Activated CD4-positive, alpha-beta memory T cell treated with anti-CD3 and anti-CD28 coated beads for 36 hours (primary cell): ENCODE measurements at regions not wholly inside any gene's neighbourhood (a gene's known extent, or its start where the extent isn't known, plus 50 kb on each side); places are given as distances from the start of the nearest gene placed in this dataset.

ENCODE experiments used
- CTCF ChIA-PET: fragments of 350-600 bp; sonication (Branson Sonifier 250); formaldehyde crosslinking; loops from one replicate; lab custom pipeline; 2021; ENCODE audit warnings: antibody characterized with exemption, inconsistent platforms; lab: Charles Lee
- POLR2A ChIA-PET: fragments of 350-600 bp; sonication (Branson Sonifier 250); formaldehyde crosslinking; loops from one replicate; lab custom pipeline; 2021; ENCODE audit warnings: antibody characterized with exemption; lab: Charles Lee
- DNase-seq: peaks from one replicate; pipeline ENCODE4 v3.0.0-alpha.2; 2020
- H3K27ac Mint-ChIP-seq: one replicate; pipeline ENCODE4 v1.8.0; 2021; ENCODE audit warnings: mixed read lengths
- H3K27me3 Mint-ChIP-seq: one replicate; pipeline ENCODE4 v1.8.0; 2021; ENCODE audit warnings: mixed read lengths
- H3K36me3 Mint-ChIP-seq: one replicate; pipeline ENCODE4 v1.8.0; 2021; ENCODE audit warnings: mixed read lengths
- H3K4me1 Mint-ChIP-seq: one replicate; pipeline ENCODE4 v1.8.0; 2021; ENCODE audit warnings: low read depth, mixed read lengths
- H3K4me3 Mint-ChIP-seq: one replicate; pipeline ENCODE4 v1.8.0; 2021; ENCODE audit warnings: mild to moderate bottlenecking, mixed read lengths
- H3K9me3 Mint-ChIP-seq: one replicate; pipeline ENCODE4 v1.8.0; 2021; ENCODE audit warnings: mixed read lengths
- intact Hi-C: fragments of 100-400 bp; cut with micrococcal nuclease; formaldehyde crosslinking; loops from one replicate; pipeline ENCODE4 v1.15.1; 2023

- Mint-ChIP-seq H3K4me1 (no peaks in the 10 kb centered on the region), H3K9me3 (peaks cover 4% of the 10 kb centered on the region), H3K36me3 (no peaks in the 10 kb centered on the region), H3K4me3 (no peak overlapping the region), H3K27ac (no peak overlapping the region), H3K27me3 (no peaks in the 10 kb centered on the region)
- DNase-seq, result no peak
- intact Hi-C loops, result no loop called here
- ChIA-PET POLR2A (no interaction called here), CTCF (no interaction called here)
Observed at GRCh38 chr4:182113779-182114178, 129.4 kb upstream of the TENM3 start.

GRCh38 chr4:182124359-182124758 lies 118.8 kb upstream of the TENM3 start:
- POLR2A ChIA-PET, result no interaction called here

GRCh38 chr4:182126096-182126495 lies 117.1 kb upstream of the TENM3 start:
- no peaks in the 10 kb centered on the region for H3K36me3 Mint-ChIP-seq
- no peak overlapping the region for H3K4me3 Mint-ChIP-seq
- peaks cover 19% of the 10 kb centered on the region for H3K9me3 Mint-ChIP-seq
- H3K27me3 Mint-ChIP-seq, result no peaks in the 10 kb centered on the region
- intact Hi-C loops, result no loop called here
- no peaks in the 10 kb centered on the region for H3K4me1 Mint-ChIP-seq
- H3K27ac Mint-ChIP-seq, result no peak overlapping the region
- CTCF ChIA-PET, result no interaction called here
- POLR2A ChIA-PET, result no interaction called here
- DNase-seq, result no peak

More at GRCh38 chr4:182124359-182124758, 118.8 kb upstream of the TENM3 start:
- no peak for DNase-seq
- intact Hi-C loops, result no loop called here
- H3K27ac Mint-ChIP-seq, result no peak overlapping the region
- no peak overlapping the region for H3K4me3 Mint-ChIP-seq
- H3K36me3 Mint-ChIP-seq, result no peaks in the 10 kb centered on the region
- H3K4me1 Mint-ChIP-seq, result no peaks in the 10 kb centered on the region
- no peaks in the 10 kb centered on the region for H3K27me3 Mint-ChIP-seq
- CTCF ChIA-PET, result no interaction called here
- H3K9me3 Mint-ChIP-seq, result peaks cover 22% of the 10 kb centered on the region

- CTCF ChIA-PET, result no interaction called here
- no peak overlapping the region for H3K4me3 Mint-ChIP-seq
- intact Hi-C loops, result no loop called here
- no peak overlapping the region for H3K27ac Mint-ChIP-seq
- no peak for DNase-seq
- H3K27me3 Mint-ChIP-seq, result no peaks in the 10 kb centered on the region
- H3K9me3 Mint-ChIP-seq, result peaks cover 19% of the 10 kb centered on the region
- no peaks in the 10 kb centered on the region for H3K36me3 Mint-ChIP-seq
- H3K4me1 Mint-ChIP-seq, result no peaks in the 10 kb centered on the region
- POLR2A ChIA-PET, result no interaction called here
Observed at GRCh38 chr4:182126603-182127002, 116.6 kb upstream of the TENM3 start.

GRCh38 chr4:182133033-182133432 lies 110.2 kb upstream of the TENM3 start:
- H3K36me3 Mint-ChIP-seq, result no peaks in the 10 kb centered on the region
- ChIA-PET CTCF (no interaction called here), POLR2A (no interaction called here)
- intact Hi-C loops, result no loop called here
- no peak overlapping the region for H3K27ac Mint-ChIP-seq
- no peaks in the 10 kb centered on the region for H3K4me1 Mint-ChIP-seq
- H3K27me3 Mint-ChIP-seq, result peaks cover 6% of the 10 kb centered on the region
- H3K4me3 Mint-ChIP-seq, result no peak overlapping the region
- no peaks in the 10 kb centered on the region for H3K9me3 Mint-ChIP-seq
- no peak for DNase-seq

GRCh38 chr4:182134261-182134660 lies 108.9 kb upstream of the TENM3 start:
- Mint-ChIP-seq H3K9me3 (no peaks in the 10 kb centered on the region), H3K4me1 (no peaks in the 10 kb centered on the region), H3K27ac (no peak overlapping the region), H3K4me3 (no peak overlapping the region), H3K27me3 (peaks cover 10% of the 10 kb centered on the region), H3K36me3 (no peaks in the 10 kb centered on the region)
- POLR2A ChIA-PET, result no interaction called here
- no peak for DNase-seq
- CTCF ChIA-PET, result no interaction called here
- intact Hi-C loops, result no loop called here

- POLR2A ChIA-PET, result no interaction called here
- H3K36me3 Mint-ChIP-seq, result no peaks in the 10 kb centered on the region
- H3K4me1 Mint-ChIP-seq, result no peaks in the 10 kb centered on the region
- H3K9me3 Mint-ChIP-seq, result no peaks in the 10 kb centered on the region
- no peak overlapping the region for H3K27ac Mint-ChIP-seq
- DNase-seq, result no peak
- peaks cover 23% of the 10 kb centered on the region for H3K27me3 Mint-ChIP-seq
- intact Hi-C loops, result no loop called here
- no peak overlapping the region for H3K4me3 Mint-ChIP-seq
- CTCF ChIA-PET, result no interaction called here
Observed at GRCh38 chr4:182136201-182136600, 107.0 kb upstream of the TENM3 start.

GRCh38 chr4:182137343-182137742 lies 105.9 kb upstream of the TENM3 start:
- Mint-ChIP-seq H3K36me3 (no peaks in the 10 kb centered on the region), H3K27ac (no peak overlapping the region), H3K4me3 (no peak overlapping the region), H3K9me3 (no peaks in the 10 kb centered on the region), H3K27me3 (peaks cover 33% of the 10 kb centered on the region), H3K4me1 (peaks cover 3% of the 10 kb centered on the region)
- DNase-seq, result no peak
- intact Hi-C loops, result no loop called here
- POLR2A ChIA-PET, result no interaction called here
- CTCF ChIA-PET, result no interaction called here

- no peak overlapping the region for H3K27ac Mint-ChIP-seq
- H3K4me3 Mint-ChIP-seq, result no peak overlapping the region
- no peak for DNase-seq
- intact Hi-C loops, result no loop called here
- H3K27me3 Mint-ChIP-seq, result peaks cover 48% of the 10 kb centered on the region
- CTCF ChIA-PET, result no interaction called here
- H3K4me1 Mint-ChIP-seq, result peaks cover 16% of the 10 kb centered on the region
- H3K36me3 Mint-ChIP-seq, result no peaks in the 10 kb centered on the region
- no peaks in the 10 kb centered on the region for H3K9me3 Mint-ChIP-seq
- POLR2A ChIA-PET, result no interaction called here
Observed at GRCh38 chr4:182139491-182139890, 103.7 kb upstream of the TENM3 start.

GRCh38 chr4:182140547-182140946 lies 102.7 kb upstream of the TENM3 start:
- Mint-ChIP-seq H3K4me1 (peaks cover 21% of the 10 kb centered on the region), H3K36me3 (no peaks in the 10 kb centered on the region), H3K4me3 (no peak overlapping the region), H3K27me3 (peaks cover 51% of the 10 kb centered on the region), H3K9me3 (no peaks in the 10 kb centered on the region), H3K27ac (no peak overlapping the region)
- ChIA-PET CTCF (no interaction called here), POLR2A (no interaction called here)
- intact Hi-C loops, result loop anchor here (5.0 kb wide), 1 partner anchor 307 kb away; no protein-coding TSS in a partner anchor
- no peak for DNase-seq

GRCh38 chr4:182141061-182141460 lies 102.1 kb upstream of the TENM3 start:
- POLR2A ChIA-PET, result no interaction called here
- H3K4me3 Mint-ChIP-seq, result no peak overlapping the region
- intact Hi-C loops, result loop anchor here (5.0 kb wide), 1 partner anchor 306 kb away; no protein-coding TSS in a partner anchor
- DNase-seq, result no peak
- no peaks in the 10 kb centered on the region for H3K9me3 Mint-ChIP-seq
- H3K4me1 Mint-ChIP-seq, result peaks cover 21% of the 10 kb centered on the region
- peaks cover 55% of the 10 kb centered on the region for H3K27me3 Mint-ChIP-seq
- H3K36me3 Mint-ChIP-seq, result no peaks in the 10 kb centered on the region
- CTCF ChIA-PET, result no interaction called here
- no peak overlapping the region for H3K27ac Mint-ChIP-seq

GRCh38 chr4:182142176-182143085 lies 100.8 kb upstream of the TENM3 start:
- H3K36me3 Mint-ChIP-seq, result no peaks in the 10 kb centered on the region
- DNase-seq, result no peak
- intact Hi-C loops, result loop anchor here (5.0 kb wide), 1 partner anchor 305 kb away; no protein-coding TSS in a partner anchor

More at GRCh38 chr4:182142176-182143085, 100.8 kb upstream of the TENM3 start:
- Mint-ChIP-seq H3K27ac (no peak overlapping the region), H3K9me3 (no peaks in the 10 kb centered on the region), H3K4me3 (no peak overlapping the region), H3K27me3 (peaks cover 60% of the 10 kb centered on the region), H3K4me1 (peaks cover 21% of the 10 kb centered on the region)
- CTCF ChIA-PET, result no interaction called here
- POLR2A ChIA-PET, result no interaction called here
